ENCODE measurements at regions not wholly inside any gene's neighbourhood (a gene's known extent, or its start where the extent isn't known, plus 50 kb on each side); places are given as distances from the start of the nearest gene placed in this dataset.
"Not testable (repeated sequence)": the region's sequence is repeated elsewhere in the genome, so short reads cannot be mapped to it uniquely, and the experiment has no call there.

DNA sequence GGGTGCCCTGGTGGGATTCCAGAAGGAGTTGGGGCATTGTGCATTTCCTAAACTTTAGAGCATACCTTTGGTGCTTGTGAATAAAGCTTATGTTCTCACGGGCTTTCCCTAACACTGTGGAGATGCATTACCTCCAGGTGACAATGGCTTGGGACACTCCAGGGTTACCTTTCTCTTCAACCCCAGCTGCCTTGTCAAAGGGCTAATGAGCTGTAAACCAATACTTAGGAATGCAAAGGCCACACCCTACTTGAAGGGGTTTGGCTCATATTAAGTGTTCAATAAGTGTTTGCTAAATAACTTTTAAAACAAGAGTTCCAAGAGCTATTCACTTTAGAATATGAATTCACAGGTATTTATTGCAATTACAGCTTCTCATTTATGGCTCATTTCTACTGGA is 122.6 kb downstream of the TRIM43 start:
- DNase-seq (ENCODE audit: low read depth, low spot score); in situ Hi-C loops (cut with HindIII; ENCODE audit: low pct_unique_long_range_greater_than_20kb, low sequenced_read_pairs): not testable (repeated sequence)

DNA sequence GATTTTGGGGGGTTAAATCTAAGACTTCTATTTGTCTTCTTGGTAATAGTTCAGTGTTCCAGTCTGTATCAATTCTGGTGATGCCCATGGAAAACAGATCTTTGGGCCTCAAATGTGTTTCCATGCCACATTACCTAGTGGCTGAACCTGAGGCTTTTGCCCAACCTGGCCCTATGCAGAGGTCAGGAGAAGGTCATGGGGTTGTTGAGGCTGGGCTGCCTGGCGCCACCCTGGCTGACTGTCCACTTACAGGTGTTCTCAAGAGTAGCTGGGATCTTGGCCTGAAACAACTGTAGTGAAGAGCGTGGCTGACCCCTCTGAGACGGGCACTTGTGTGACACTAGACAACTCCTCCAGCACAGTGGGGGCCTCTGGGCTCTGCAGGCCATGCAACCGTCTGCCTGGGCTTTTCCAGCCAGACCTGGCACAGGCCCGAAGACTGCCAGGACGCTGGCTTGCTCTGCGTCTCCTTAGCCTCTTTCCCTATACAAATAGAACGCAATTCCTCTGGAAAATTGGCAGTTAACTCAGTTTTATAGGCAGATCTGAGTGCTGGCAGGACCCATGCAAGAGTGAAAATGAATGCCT is 127.8 kb downstream of the TRIM43 start:
- in situ Hi-C loops (cut with HindIII; ENCODE audit: low pct_unique_long_range_greater_than_20kb, low sequenced_read_pairs) = no loop called here
- DNase-seq (ENCODE audit: low read depth, low spot score) = no peak

DNA sequence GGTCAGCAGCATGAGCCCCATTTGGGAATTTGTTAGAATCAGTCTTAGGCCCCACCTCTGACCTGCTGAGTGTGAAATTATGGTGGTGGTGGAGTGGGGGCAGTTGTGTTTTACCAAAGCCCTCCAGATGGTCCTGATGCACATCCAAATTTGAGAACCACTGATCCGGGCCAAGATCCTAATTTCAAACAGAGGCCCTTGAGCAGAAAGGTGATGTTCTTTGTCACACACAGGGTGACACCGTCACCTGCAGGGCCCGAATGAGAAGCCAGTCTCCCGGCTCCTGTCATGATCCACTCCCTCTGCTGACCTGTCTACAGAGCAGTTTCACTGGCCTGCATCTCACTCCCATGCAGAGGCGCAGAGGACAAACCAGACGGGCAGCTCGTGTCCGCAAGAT is 129.9 kb downstream of the TRIM43 start:
- in situ Hi-C loops (cut with HindIII; ENCODE audit: low pct_unique_long_range_greater_than_20kb, low sequenced_read_pairs) = no loop called here
- no peak for DNase-seq (ENCODE audit: low read depth, low spot score)

DNA sequence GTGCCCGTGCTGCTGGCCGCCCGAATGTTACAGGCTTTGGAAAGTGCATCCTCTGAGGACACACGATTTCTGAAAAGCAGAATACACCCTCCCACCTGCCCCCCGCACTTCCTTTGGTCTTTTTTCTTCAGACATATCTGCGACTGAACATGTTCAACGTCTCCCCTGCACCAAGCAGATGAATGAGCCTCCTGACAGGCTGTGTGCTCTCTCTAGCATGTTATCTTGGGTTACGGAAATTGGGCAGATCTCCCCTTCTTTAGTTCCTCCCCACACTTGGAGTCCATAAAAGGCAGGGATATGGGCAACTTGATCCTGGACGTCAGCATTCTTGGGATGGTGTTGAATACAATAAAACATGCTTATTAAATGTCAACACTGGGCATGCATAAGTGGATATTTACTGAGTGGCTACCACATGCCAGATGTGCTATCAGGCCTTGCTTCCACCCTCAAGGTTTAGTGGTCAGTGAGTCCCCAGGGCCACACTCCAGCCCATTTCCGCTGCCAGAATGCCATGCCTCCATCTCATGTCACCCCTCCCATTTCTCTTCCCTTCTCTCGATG is 130.4 kb downstream of the TRIM43 start:
- in situ Hi-C loops (cut with HindIII; ENCODE audit: low pct_unique_long_range_greater_than_20kb, low sequenced_read_pairs) = no loop called here
- no peak for DNase-seq (ENCODE audit: low read depth, low spot score)

DNA sequence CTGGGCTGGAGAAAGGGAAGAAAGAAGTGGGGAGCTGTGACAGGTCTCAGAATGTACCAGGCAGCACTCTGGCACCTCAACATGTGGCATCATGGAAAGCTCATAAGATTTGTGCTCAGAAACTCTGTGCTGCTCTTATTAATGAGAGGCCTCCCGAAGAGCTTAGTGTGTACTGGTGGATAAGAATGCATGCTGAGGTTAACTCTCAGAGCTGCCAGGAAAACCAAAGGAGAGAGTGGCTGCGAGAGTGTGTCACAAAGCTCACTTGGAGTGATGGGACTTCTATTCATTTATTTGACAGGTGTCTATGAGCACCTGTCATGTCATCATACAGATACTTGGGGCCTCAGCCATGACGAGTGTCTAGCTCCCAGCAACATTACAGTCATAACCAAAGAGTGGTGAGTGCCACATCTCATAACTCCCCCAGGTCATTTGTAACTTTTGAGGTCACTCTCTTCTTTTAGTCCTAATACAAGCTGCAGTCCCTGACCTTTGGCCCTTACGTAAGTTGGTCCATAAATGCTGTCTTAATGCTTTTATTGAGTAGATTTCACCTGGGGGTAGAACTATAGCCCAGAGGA is 131.9 kb downstream of the TRIM43 start:
- DNase-seq (ENCODE audit: low read depth, low spot score); in situ Hi-C loops (cut with HindIII; ENCODE audit: low pct_unique_long_range_greater_than_20kb, low sequenced_read_pairs): not testable (repeated sequence)

DNA sequence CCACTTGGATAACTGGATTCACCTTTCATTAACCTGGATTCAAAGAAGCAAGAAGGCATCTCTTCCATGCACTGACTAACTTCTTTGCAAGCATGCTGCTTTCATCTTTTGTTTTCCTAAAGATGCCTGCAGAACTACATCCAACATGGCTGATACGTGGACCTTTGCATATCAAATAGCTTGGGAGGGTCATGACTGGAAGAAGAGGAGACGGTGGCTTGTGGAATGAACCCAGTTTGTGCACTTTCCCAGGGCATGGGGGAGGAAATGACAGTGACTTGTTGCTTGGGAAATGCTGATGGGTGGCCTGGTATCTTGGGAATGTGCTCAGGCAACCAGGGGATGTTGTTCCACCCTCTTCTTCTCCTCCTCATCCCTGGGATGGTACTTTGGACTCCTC is 133.4 kb downstream of the TRIM43 start:
- DNase-seq (ENCODE audit: low read depth, low spot score); in situ Hi-C loops (cut with HindIII; ENCODE audit: low pct_unique_long_range_greater_than_20kb, low sequenced_read_pairs): not testable (repeated sequence)

DNA sequence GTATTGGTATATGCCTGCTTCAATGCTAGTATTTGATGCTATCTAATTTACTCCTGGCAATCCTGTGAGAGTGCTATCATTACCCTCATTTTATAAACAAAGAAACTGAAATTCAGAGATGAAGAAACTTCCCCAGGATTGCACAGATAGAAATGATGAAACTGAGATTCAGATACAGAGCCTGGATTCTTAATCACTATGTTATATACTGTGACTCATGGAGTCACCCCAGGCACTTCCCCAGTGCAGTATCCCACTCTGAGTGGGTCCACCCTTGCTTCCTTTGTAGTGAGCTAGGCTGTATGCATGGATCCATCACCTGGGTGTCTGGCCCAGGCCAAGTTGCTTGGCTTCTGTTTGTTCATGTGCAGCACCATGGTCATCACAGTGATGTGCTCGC is 133.9 kb downstream of the TRIM43 start:
- DNase-seq (ENCODE audit: low read depth, low spot score); in situ Hi-C loops (cut with HindIII; ENCODE audit: low pct_unique_long_range_greater_than_20kb, low sequenced_read_pairs): not testable (repeated sequence)

DNA sequence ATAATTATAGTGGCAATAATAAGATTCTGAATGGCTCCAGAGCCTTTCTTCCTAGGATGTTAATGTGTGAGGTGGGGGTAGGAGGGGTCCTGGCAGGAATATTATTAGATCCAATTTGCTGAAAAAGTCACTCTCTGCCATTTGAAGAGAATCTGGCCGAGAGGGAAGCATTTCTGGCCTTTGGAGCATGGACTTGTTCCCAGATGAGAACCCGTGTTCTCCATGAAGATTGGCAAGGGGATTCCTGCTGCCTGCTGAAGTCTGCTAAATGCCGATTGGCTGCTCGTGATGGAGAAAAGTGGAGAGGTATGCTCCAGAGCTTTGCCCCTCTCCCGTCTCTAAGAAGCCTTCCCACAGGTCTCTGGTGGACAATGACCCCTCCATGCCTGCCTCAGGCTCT is 135.6 kb downstream of the TRIM43 start:
- DNase-seq (ENCODE audit: low read depth, low spot score); in situ Hi-C loops (cut with HindIII; ENCODE audit: low pct_unique_long_range_greater_than_20kb, low sequenced_read_pairs): not testable (repeated sequence)

DNA sequence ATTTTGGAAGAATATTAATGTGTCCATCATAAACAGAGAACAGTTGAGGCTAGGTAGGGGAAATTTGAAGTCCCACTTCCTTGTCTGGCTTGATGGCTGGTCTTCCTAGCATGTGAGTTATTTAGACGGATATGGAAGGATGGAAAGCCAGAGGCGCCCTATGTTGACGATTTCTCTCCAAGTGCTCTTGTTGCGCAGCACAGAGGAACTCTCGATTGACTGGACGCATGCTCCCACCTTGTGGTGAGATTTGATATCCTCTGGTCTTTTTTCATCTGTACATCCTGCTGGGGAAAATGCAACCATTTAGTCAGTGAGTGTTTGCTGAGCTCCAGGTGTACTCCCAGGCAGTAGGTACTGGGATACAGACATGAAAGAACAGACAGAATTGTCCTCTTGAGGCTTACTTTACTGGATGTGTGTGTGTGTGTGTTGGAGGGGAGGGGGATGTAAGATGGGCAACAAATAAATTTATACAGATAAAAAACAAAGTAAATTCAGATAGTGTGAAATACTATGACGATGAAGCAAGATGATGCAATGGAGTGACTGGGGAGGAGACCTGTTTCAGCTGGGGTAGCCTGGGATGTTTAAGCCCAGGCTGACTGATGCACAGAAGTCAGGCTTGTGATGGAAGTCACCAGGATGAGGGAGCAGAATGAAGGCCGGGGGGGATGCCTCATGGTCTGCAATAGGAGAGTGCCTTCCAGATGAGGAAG is 137.2 kb downstream of the TRIM43 start:
- peak; percentile 91 for DNase-seq (ENCODE audit: low read depth, low spot score)
- in situ Hi-C loops (cut with HindIII; ENCODE audit: low pct_unique_long_range_greater_than_20kb, low sequenced_read_pairs) = no loop called here

DNA sequence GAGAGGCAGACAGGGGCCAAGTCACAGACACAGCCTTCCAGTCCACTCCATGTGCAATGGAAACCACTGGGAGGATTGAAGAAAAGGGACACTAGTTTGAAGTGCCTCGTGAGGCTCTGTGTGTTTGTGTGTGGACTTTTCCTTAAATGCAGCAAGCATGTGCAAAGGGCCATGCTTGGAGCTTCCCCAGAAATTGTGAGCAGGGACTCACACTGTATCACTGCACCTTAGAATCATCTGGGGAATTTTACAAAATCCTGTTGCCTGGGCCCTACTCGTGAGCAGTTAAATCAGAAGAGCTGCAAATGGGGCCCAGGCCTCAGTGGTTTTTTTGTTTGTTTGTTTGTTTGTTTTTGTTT is 137.8 kb downstream of the TRIM43 start:
- no peak for DNase-seq (ENCODE audit: low read depth, low spot score)
- in situ Hi-C loops (cut with HindIII; ENCODE audit: low pct_unique_long_range_greater_than_20kb, low sequenced_read_pairs) = no loop called here

DNA sequence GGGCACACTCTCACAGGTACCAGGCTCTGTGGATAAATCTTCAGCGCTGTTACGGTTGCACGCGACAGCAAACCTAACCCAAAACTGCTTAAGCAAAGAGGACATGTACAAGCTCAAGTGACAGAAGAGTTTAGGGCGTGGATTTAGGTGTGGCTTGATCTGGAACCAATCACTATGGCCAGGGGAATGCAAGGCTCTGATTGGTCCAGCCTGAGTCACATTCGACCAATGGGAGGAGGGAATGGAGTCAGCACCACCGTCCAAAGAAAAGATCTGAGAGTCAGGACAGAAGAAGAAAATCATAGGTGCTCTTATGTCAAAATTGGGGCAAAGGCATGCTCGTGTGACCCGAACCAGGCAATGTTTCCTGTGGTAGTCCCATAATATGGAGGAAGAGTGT is 139.0 kb downstream of the TRIM43 start:
- in situ Hi-C loops (cut with HindIII; ENCODE audit: low pct_unique_long_range_greater_than_20kb, low sequenced_read_pairs) = no loop called here
- DNase-seq (ENCODE audit: low read depth, low spot score) = peak; percentile 13

DNA sequence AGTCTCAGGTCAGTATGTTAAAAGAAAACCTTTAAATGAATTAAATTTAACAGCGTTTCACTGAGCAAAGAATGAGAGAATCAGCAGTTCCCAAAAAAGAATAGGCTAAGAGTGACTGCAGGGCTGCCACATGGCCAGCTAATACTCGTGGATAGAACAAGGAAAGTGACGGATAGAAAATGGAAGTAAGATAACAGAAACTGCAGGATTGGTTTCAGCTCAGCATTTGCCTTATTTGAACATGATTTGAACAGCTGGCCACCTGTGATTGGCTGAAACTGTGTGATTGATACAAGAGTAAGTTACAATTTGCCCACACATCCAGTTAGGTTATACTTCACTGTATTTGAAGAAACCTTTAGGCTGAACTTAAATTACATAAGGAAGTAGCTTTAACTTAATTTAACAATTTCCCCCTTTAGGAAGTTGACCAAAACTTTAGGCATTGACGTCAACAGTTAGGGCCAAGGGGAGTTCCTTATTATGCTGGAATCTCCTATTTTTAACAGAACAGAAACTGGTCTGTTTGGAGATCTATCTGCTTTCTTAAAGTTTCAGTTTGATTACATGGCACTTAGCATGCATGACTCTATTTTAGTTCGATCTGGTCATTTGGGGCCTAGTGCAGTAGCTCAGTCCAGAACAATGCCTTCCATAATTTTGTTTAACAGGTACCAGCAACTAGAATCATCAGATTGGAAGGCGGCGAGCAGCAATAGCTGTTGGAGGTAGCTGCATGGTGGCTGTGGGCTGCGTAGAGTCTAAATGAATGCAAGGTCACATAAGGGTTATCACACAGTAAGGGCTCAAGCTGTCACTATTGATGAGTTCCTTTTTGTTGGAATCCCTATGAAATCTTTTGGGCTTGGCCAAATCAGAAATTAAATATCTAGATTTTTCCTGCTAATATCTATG is 143.4 kb downstream of the TRIM43 start:
- DNase-seq (ENCODE audit: low read depth, low spot score) = no peak

DNA sequence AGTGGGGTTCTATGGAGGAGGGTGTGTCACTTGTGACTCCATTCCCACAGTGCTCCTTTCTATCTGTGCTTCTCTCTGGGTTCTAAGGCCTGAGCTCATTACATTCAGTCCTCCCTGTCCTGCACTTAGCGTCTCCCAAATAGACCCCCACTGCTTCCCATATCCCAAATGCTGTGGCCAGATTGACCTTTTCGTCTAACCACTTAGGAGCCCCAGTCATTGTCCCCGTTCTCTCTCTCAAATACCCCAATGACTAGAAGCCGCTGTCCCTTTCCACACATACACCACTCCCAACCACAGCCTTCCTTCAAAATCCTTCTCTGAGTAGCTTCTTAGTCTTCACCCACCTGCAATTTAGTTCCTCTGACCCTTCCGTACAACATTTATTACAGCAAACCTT is 146.5 kb downstream of the TRIM43 start:
- no peak for DNase-seq (ENCODE audit: low read depth, low spot score)
- in situ Hi-C loops (cut with HindIII; ENCODE audit: low pct_unique_long_range_greater_than_20kb, low sequenced_read_pairs) = no loop called here

More for the DNA sequence above, 143.4 kb downstream of the TRIM43 start:
- in situ Hi-C loops (cut with HindIII; ENCODE audit: low pct_unique_long_range_greater_than_20kb, low sequenced_read_pairs) = no loop called here

DNA sequence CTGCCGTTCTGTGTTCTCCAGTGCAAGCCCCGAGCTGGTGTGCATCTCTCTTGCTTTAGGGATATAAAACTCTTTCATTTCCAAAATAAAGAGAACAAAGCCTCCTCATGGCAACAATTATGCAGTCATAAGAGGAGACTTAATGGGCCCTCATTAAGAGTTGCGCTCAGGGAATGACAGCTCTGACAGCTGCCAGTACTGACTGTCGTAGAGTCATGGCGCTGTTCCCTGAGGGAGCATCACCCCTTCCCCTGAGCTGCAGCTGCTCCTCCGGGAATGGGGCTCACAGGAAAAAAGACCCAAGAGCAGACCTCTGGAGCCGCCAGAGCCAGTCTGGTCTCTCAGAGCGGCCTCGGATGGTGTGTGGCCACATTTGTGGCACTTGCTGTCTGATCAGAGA is 160.3 kb downstream of the TRIM43 start:
- DNase-seq (ENCODE audit: low read depth, low spot score); in situ Hi-C loops (cut with HindIII; ENCODE audit: low pct_unique_long_range_greater_than_20kb, low sequenced_read_pairs): not testable (repeated sequence)

DNA sequence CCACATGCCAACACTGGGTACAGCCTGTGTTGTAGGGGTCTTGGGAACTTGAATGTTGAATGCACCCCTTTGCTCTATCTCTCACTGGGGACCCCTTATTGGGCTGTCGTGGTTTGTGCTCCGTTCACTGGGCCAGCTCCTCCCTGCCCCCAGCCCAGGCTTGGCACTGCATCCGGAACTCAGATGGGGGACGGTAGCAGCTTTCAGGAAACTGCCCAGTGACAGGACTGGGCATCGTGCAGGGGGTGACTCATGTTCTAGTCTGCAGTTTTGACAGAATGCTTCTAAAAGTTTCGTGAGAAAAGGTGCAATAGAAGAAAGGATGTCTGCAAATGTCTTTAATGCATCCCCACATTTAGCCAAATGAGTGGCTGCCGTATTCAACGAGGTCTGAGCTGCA is 162.0 kb downstream of the TRIM43 start:
- not testable (repeated sequence) for DNase-seq (ENCODE audit: low read depth, low spot score)

DNA sequence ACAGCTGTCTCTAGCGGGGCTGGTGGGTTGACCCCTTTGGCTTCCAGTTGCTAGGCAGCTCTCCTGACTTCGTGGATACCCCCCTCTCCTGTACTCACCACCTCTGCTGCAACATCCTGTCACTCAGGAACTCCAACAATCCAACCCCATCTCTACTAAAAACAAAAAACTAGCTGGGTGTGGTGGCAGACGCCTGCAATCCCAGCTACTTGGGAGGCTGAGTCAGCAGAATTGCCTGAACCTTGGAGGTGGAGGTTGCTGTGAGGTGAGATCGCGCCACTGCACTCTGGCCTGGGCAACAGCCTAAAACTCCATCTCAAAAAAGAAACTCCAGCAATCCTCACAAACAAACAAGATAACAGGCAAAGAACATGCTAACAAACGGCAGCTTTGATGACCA is 162.4 kb downstream of the TRIM43 start:
- in situ Hi-C loops (cut with HindIII; ENCODE audit: low pct_unique_long_range_greater_than_20kb, low sequenced_read_pairs); DNase-seq (ENCODE audit: low read depth, low spot score): not testable (repeated sequence)

More for the DNA sequence above, 162.0 kb downstream of the TRIM43 start:
- in situ Hi-C loops (cut with HindIII; ENCODE audit: low pct_unique_long_range_greater_than_20kb, low sequenced_read_pairs) = not testable (repeated sequence)

DNA sequence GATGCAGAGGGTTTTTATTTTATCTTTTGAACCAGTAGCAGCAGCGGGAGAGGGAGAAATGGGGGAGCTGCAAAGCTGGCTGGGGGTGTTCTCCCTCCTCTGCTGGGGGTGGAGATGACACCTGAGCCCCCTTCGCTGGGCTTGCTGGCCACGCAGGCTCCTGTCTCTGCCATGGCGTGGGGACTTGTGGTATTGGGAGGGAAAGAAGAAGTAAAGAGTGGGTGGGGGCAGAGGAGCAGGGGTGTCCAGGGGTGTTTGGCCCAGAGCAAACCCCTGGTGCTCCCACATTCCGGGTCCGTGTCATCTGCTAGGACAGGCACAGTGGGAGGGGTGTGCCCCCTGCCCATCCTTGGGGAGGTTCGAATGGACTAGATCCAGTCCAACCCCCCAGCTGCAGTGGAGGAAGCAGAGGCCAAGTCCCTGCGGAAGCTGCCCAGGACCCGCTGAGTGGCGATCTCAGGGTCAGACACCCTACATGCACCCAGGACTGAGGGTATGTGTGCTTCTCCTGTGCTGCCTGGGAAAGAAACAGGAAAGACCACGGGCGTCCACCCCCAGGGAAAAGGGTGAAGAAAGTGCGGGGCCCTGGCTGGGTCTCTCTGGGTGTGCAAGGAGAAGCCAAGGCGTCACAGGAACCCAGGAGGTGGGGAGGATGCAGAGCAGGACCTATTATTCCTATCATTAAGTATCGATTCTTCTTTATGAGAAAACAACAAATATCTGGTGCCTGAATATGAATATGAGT is 163.2 kb downstream of the TRIM43 start:
- in situ Hi-C loops (cut with HindIII; ENCODE audit: low pct_unique_long_range_greater_than_20kb, low sequenced_read_pairs); DNase-seq (ENCODE audit: low read depth, low spot score): not testable (repeated sequence)
